ENCODE measurements at regions not wholly inside any gene's neighbourhood (a gene's known extent, or its start where the extent isn't known, plus 50 kb on each side); places are given as distances from the start of the nearest gene placed in this dataset.

DNA sequence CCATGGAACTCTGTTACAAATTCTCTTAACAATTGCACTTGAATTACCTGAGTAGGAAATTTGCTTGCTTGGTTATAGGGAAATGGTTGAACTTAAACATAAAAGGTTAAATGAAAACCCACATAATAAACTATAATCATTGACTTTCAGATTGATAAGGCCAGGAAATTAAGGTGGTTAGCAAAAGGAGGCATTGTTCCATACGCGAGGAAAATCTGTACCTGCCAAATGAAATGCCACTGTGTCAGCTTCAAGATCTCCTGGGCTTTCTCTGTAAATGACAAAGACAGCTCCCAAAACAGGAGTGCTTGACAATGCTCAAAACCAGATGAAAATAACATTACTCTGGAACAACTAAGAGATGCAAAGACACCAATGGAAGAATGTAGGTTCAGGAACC, 125.5 kb upstream of the KLF3 start:
- Histone ChIP-seq H3K27me3 (ENCODE audit: control insufficient read depth, insufficient read depth, low read length) (peaks cover 13% of the 10 kb centered on the region), H3K9me3 (ENCODE audit: control insufficient read depth, insufficient read depth, low read length) (no peaks in the 10 kb centered on the region), H3K27ac (ENCODE audit: low read depth, low read length) (no peak overlapping the region), H3K4me3 (ENCODE audit: low read depth, low read length) (no peak overlapping the region)
- no peak for DNase-seq (ENCODE audit: low read depth, low spot score)
- CTCF ChIA-PET, result no interaction called here
- TF ChIP-seq, protein P1, sequence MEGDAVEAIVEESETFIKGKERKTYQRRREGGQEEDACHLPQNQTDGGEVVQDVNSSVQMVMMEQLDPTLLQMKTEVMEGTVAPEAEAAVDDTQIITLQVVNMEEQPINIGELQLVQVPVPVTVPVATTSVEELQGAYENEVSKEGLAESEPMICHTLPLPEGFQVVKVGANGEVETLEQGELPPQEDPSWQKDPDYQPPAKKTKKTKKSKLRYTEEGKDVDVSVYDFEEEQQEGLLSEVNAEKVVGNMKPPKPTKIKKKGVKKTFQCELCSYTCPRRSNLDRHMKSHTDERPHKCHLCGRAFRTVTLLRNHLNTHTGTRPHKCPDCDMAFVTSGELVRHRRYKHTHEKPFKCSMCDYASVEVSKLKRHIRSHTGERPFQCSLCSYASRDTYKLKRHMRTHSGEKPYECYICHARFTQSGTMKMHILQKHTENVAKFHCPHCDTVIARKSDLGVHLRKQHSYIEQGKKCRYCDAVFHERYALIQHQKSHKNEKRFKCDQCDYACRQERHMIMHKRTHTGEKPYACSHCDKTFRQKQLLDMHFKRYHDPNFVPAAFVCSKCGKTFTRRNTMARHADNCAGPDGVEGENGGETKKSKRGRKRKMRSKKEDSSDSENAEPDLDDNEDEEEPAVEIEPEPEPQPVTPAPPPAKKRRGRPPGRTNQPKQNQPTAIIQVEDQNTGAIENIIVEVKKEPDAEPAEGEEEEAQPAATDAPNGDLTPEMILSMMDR (IDR thresholded peaks at IDR 0.05; ENCODE audit: low read depth, low read length), result no peak
- POLR2A ChIA-PET, result no interaction called here

- no peak for DNase-seq (ENCODE audit: low read depth, low spot score)
- CTCF ChIA-PET, result interaction anchor here (0.6 kb wide), 1 partner anchor 15 kb away, joined by 3 read pairs; no protein-coding TSS in a partner anchor
- Histone ChIP-seq H3K4me3 (ENCODE audit: low read depth, low read length) (no peak overlapping the region), H3K27ac (ENCODE audit: low read depth, low read length) (no peak overlapping the region), H3K9me3 (ENCODE audit: control insufficient read depth, insufficient read depth, low read length) (no peaks in the 10 kb centered on the region), H3K27me3 (ENCODE audit: control insufficient read depth, insufficient read depth, low read length) (peaks cover 13% of the 10 kb centered on the region)
- POLR2A ChIA-PET, result no interaction called here
- TF ChIP-seq, protein P1 (IDR thresholded peaks at IDR 0.05; ENCODE audit: low read depth, low read length), result no peak
Observed at GRCh38 chr4:38539501-38539900, 124.5 kb upstream of the KLF3 start.

DNA sequence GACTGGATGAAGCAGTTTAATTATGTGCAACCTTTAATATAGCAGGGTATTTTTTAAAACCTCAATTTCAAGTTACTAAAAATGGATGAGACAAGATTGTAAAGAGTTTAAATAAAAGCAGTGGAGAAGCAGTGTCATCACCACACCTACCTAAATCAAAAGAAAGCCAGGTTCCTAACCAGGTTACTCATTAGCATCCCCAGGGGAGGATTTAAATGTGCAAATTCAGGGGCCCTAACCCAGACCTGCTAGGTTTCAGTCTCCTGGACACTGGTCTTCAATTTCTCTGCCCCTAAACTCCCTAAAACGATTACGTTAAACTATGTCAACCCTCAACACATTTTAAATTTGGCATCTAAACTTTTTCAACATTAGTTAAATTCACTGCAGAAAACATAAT, 116.9 kb upstream of the KLF3 start:
- no peaks in the 10 kb centered on the region for H3K9me3 ChIP-seq (ENCODE audit: control insufficient read depth, insufficient read depth, low read length)
- ChIA-PET CTCF (no interaction called here), POLR2A (no interaction called here)
- TF ChIP-seq, protein P1 (IDR thresholded peaks at IDR 0.05; ENCODE audit: low read depth, low read length), result no peak
- H3K27me3 ChIP-seq (ENCODE audit: control insufficient read depth, insufficient read depth, low read length), result peaks cover 12% of the 10 kb centered on the region
- no peak overlapping the region for H3K4me3 ChIP-seq (ENCODE audit: low read depth, low read length)
- no peak for DNase-seq (ENCODE audit: low read depth, low spot score)
- no peak overlapping the region for H3K27ac ChIP-seq (ENCODE audit: low read depth, low read length)

DNA sequence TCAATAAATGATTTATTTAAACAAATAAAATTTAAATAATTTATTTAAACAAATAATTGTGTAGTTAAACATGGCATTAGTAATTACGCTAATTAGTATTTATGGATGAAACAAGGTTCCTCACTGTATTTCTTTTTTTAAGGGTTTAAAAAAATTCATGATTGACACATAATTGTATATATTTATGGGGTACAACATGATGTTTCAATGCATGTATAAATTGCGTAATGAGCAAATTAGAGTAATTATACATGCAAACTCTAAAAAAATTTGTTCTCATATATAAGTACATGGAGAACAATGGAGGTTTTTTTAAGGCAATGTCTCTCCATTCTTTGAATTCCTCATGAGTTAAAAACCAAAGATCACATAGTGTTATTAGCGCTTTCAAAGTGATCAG, 115.7 kb upstream of the KLF3 start:
- TF ChIP-seq, protein P1 (IDR thresholded peaks at IDR 0.05; ENCODE audit: low read depth, low read length), result no peak
- CTCF ChIA-PET, result no interaction called here
- POLR2A ChIA-PET, result no interaction called here
- no peak overlapping the region for H3K27ac ChIP-seq (ENCODE audit: low read depth, low read length)
- no peaks in the 10 kb centered on the region for H3K9me3 ChIP-seq (ENCODE audit: control insufficient read depth, insufficient read depth, low read length)
- no peak for DNase-seq (ENCODE audit: low read depth, low spot score)
- H3K27me3 ChIP-seq (ENCODE audit: control insufficient read depth, insufficient read depth, low read length), result peaks cover 8% of the 10 kb centered on the region
- H3K4me3 ChIP-seq (ENCODE audit: low read depth, low read length), result no peak overlapping the region

DNA sequence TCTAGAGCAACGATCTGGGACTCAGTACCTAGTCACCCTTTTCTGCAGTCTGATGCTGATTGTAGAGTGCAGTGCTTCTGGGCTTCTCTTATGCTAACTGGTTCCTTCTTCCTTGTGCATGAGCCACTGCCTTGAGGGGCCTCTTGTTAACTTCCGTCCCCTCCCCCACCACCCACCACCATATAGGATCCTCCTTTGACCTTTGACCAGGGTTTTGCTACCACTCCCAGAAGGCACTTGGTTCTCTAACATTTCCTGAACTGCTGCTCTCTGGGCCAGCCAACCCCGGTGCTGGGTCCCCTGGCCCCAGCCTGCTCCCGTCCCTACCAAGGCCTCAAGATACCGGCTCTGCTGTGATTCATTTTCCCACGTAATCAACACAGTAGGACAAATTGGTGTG, 104.6 kb upstream of the KLF3 start:
- Histone ChIP-seq H3K27me3 (ENCODE audit: control insufficient read depth, insufficient read depth, low read length) (peaks cover 2% of the 10 kb centered on the region), H3K9me3 (ENCODE audit: control insufficient read depth, insufficient read depth, low read length) (no peaks in the 10 kb centered on the region), H3K4me3 (ENCODE audit: low read depth, low read length) (no peak overlapping the region), H3K27ac (ENCODE audit: low read depth, low read length) (no peak overlapping the region)
- TF ChIP-seq, protein P1 (IDR thresholded peaks at IDR 0.05; ENCODE audit: low read depth, low read length), result no peak
- ChIA-PET CTCF (no interaction called here), POLR2A (no interaction called here)
- DNase-seq (ENCODE audit: low read depth, low spot score), result no peak
